ENCODE measurements at regions not wholly inside any gene's neighbourhood (a gene's known extent, or its start where the extent isn't known, plus 50 kb on each side); places are given as distances from the start of the nearest gene placed in this dataset.

- no CpG with 5 or more reads among the region's 4 CpGs for WGBS (ENCODE audit: extremely low coverage, insufficient read length, low lambda C conversion rate)
- Histone ChIP-seq H3K27me3 (ENCODE audit: insufficient read depth, low read length) (no peaks in the 10 kb centered on the region), H2BK120ac (ENCODE audit: low read depth, low read length, poor library complexity, severe bottlenecking) (no peak overlapping the region), H2BK20ac (ENCODE audit: low read depth, low read length, poor library complexity, severe bottlenecking) (no peak overlapping the region), H3T11ph (ENCODE audit: low read length) (no peak overlapping the region), H3K79me1 (ENCODE audit: insufficient read depth, low read depth, low read length, poor library complexity, severe bottlenecking) (no peaks in the 10 kb centered on the region), H2BK5ac (ENCODE audit: insufficient read length, low read length) (no peak overlapping the region), H3K9me3 (ENCODE audit: control insufficient read depth, low read depth, low read length) (no peaks in the 10 kb centered on the region), H3K79me2 (ENCODE audit: insufficient read depth, low read length) (no peaks in the 10 kb centered on the region), H2BK15ac (ENCODE audit: low read depth, low read length) (no peak overlapping the region), H4K20me1 (ENCODE audit: control insufficient read depth, insufficient read depth, insufficient read length) (no peaks in the 10 kb centered on the region), H3K9ac (ENCODE audit: extremely low read depth, insufficient read length, low read length) (no peak overlapping the region), H2AK5ac (ENCODE audit: insufficient read length, low read length) (no peak overlapping the region), H3K18ac (ENCODE audit: insufficient read length, low read depth, low read length) (no peak overlapping the region), H4K8ac (replicated peaks; ENCODE audit: insufficient read length, low read depth, low read length) (no peak overlapping the region), H3K23me2 (ENCODE audit: insufficient read length, low read depth, low read length, poor library complexity, severe bottlenecking) (no peaks in the 10 kb centered on the region), H3K4me2 (ENCODE audit: insufficient read depth, insufficient read length, low read length) (no peak overlapping the region), H2AFZ (ENCODE audit: low read length) (no peak overlapping the region), H3K23ac (ENCODE audit: insufficient read length, low read depth, low read length) (no peak overlapping the region), H3K14ac (ENCODE audit: insufficient read depth, low read length) (no peak overlapping the region), H4K91ac (ENCODE audit: insufficient read length, low read depth, low read length) (no peak overlapping the region), H3K4me1 (ENCODE audit: insufficient read depth, low read length) (peaks cover 4% of the 10 kb centered on the region; the same call in 1 of the 2 replicates), H3K27ac (ENCODE audit: insufficient read length, low read depth, low read length) (no peak overlapping the region), H3K4ac (ENCODE audit: low read depth, low read length) (no peak overlapping the region), H4K5ac (ENCODE audit: insufficient read length, low read depth, low read length) (no peak overlapping the region), H3K56ac (ENCODE audit: insufficient read length, low read depth, low read length) (no peak overlapping the region), H2BK12ac (ENCODE audit: insufficient read length, low read depth, low read length) (no peak overlapping the region)
- no peak for TF ChIP-seq CTCF (conservative IDR thresholded peaks at IDR 0.05)
- peaks cover 3 to 21% of the 10 kb centered on the region in 2 experiments; a peak in 3 of 4 replicates for H3K4me1 Mint-ChIP-seq
- no peaks in the 10 kb centered on the region for H3K9me3 Mint-ChIP-seq
- no peaks in the 10 kb centered on the region for H3K36me3 Mint-ChIP-seq (ENCODE audit: insufficient read depth in 1 of 3, low read depth in 3 of 3)
- no peak overlapping the region for H3K4me3 Mint-ChIP-seq
- no peak overlapping the region for H3K27ac Mint-ChIP-seq
- peaks cover 15% of the 10 kb centered on the region for H3K27me3 Mint-ChIP-seq (ENCODE audit: low read depth)
- no peak for DNase-seq
Observed at GRCh38 chr15:70257047-70257446, 159.3 kb upstream of the TLE3 start.
